Smooth muscle cell (in vitro differentiated cells): ENCODE measurements at regions not wholly inside any gene's neighbourhood (a gene's known extent, or its start where the extent isn't known, plus 50 kb on each side); places are given as distances from the start of the nearest gene placed in this dataset.
"Not testable (repeated sequence)": the region's sequence is repeated elsewhere in the genome, so short reads cannot be mapped to it uniquely, and the experiment has no call there.

Experiments
- DNase-seq: peaks from one replicate; lab custom pipeline; 2025; ENCODE audit not compliant: unreplicated experiment; lab: John Stamatoyannopoulos, UW
- H2AFZ ChIP-seq: fragments of 200-600 bp; sonication (generic); 2 replicates; pipeline ENCODE4 v1.6.0; 2016; ENCODE audit warnings: antibody characterized with exemption, low read depth, mild to moderate bottlenecking
- H3F3A ChIP-seq: fragments of 200-600 bp; sonication (generic); 2 replicates; pipeline ENCODE4 v1.6.0; 2017; ENCODE audit warnings: antibody characterized with exemption, low read depth
- H3K27ac ChIP-seq: fragments of 200-600 bp; sonication (generic); 2 replicates; pipeline ENCODE4 v1.5.1; 2016; ENCODE audit warnings: low read depth, mild to moderate bottlenecking
- H3K27me3 ChIP-seq: fragments of 200-600 bp; sonication (generic); 2 replicates; pipeline ENCODE4 v1.6.1; 2016; ENCODE audit warnings: low read depth, mild to moderate bottlenecking
- H3K36me3 ChIP-seq: fragments of 200-600 bp; sonication (generic); 2 replicates; pipeline ENCODE4 v1.5.1; 2016; ENCODE audit warnings: low read depth
- H3K4me1 ChIP-seq: fragments of 200-600 bp; sonication (generic); 2 replicates; pipeline ENCODE4 v1.5.1; 2016; ENCODE audit warnings: low read depth
- H3K4me2 ChIP-seq: fragments of 200-600 bp; sonication (generic); 2 replicates; pipeline ENCODE4 v1.6.0; 2016; ENCODE audit warnings: mild to moderate bottlenecking
- H3K4me3 ChIP-seq: fragments of 200-600 bp; sonication (generic); 2 replicates; pipeline ENCODE4 v1.5.1; 2016; ENCODE audit warnings: mild to moderate bottlenecking
- H3K79me2 ChIP-seq: fragments of 200-600 bp; sonication (generic); 2 replicates; pipeline ENCODE4 v1.6.0; 2016; ENCODE audit warnings: low read depth, mild to moderate bottlenecking
- H3K9ac ChIP-seq: fragments of 200-600 bp; sonication (generic); 2 replicates; pipeline ENCODE4 v1.6.0; 2016; ENCODE audit warnings: low read depth
- H3K9me3 ChIP-seq: fragments of 200-600 bp; sonication (generic); replicated peaks from 2 replicates; pipeline ENCODE4 v1.5.1; 2016; ENCODE audit warnings: low read depth
- H4K20me1 ChIP-seq: fragments of 200-600 bp; sonication (generic); 2 replicates; pipeline ENCODE4 v1.6.0; 2016; ENCODE audit warnings: low read depth
- CTCF ChIP-seq: fragments of 200-600 bp; sonication (generic); IDR thresholded peaks from 2 replicates; pipeline ENCODE4 v1.5.1; 2017; ENCODE audit warnings: borderline replicate concordance, mild to moderate bottlenecking, antibody characterized with exemption; ENCODE audit not compliant: insufficient read depth, poor library complexity, severe bottlenecking
- WGBS: methylation state at CpG from one replicate; pipeline ENCODE4 v1.1.7; 2016; ENCODE audit warnings: low lambda C conversion rate; 5-methylcytosine and 5-hydroxymethylcytosine counted together

GRCh38 chr3:18189282-18190050, 235.7 kb downstream of the SATB1 start:
- no peak overlapping the region for H2AFZ ChIP-seq
- no peaks in the 10 kb centered on the region for H3K4me1 ChIP-seq
- H3K79me2 ChIP-seq: no peaks in the 10 kb centered on the region
- no peaks in the 10 kb centered on the region for H3K27me3 ChIP-seq
- no peak overlapping the region for H3K4me3 ChIP-seq
- no peaks in the 10 kb centered on the region for H3K9me3 ChIP-seq
- no peaks in the 10 kb centered on the region for H4K20me1 ChIP-seq
- peak overlapping the region; percentile 14 for H3K27ac ChIP-seq
- DNase-seq: no peak
- WGBS: 84% methylated on average over 9 of the region's 9 CpGs
- no peak overlapping the region for H3K9ac ChIP-seq
- peak overlapping the region; percentile 8 for H3K4me2 ChIP-seq
- H3K36me3 ChIP-seq: no peaks in the 10 kb centered on the region
- TF ChIP-seq CTCF: no peak
- no peaks in the 10 kb centered on the region for H3F3A ChIP-seq

- Histone ChIP-seq H3K79me2 (no peaks in the 10 kb centered on the region), H3K9me3 (no peaks in the 10 kb centered on the region), H3K4me1 (no peaks in the 10 kb centered on the region), H3K36me3 (no peaks in the 10 kb centered on the region), H3K27me3 (no peaks in the 10 kb centered on the region), H3F3A (no peaks in the 10 kb centered on the region), H3K4me3 (no peak overlapping the region), H3K27ac (no peak overlapping the region), H2AFZ (no peak overlapping the region), H4K20me1 (no peaks in the 10 kb centered on the region), H3K4me2 (no peak overlapping the region), H3K9ac (no peak overlapping the region)
- no peak for TF ChIP-seq CTCF
- no peak for DNase-seq
- WGBS: 90% methylated on average over 3 of the region's 3 CpGs
Measured at GRCh38 chr3:18188491-18188890, 236.6 kb downstream of the SATB1 start.

- WGBS: 97% methylated on average over 1 of the region's 1 CpG
Measured at GRCh38 chr3:18185624-18186023, 239.5 kb downstream of the SATB1 start.

GRCh38 chr3:18182923-18183322, 242.2 kb downstream of the SATB1 start:
- not testable (repeated sequence) for H3K27ac ChIP-seq, H3F3A ChIP-seq, H3K4me1 ChIP-seq, H4K20me1 ChIP-seq, H3K79me2 ChIP-seq, DNase-seq, H2AFZ ChIP-seq, H3K4me2 ChIP-seq, H3K9me3 ChIP-seq, H3K4me3 ChIP-seq, H3K9ac ChIP-seq, H3K36me3 ChIP-seq, H3K27me3 ChIP-seq
- 100% methylated on average over 1 of the region's 1 CpG for WGBS

More at GRCh38 chr3:18185624-18186023, 239.5 kb downstream of the SATB1 start:
- no peak overlapping the region for H3K4me3 ChIP-seq
- TF ChIP-seq CTCF: no peak
- no peaks in the 10 kb centered on the region for H3K9me3 ChIP-seq
- H3K27me3 ChIP-seq: no peaks in the 10 kb centered on the region
- no peak overlapping the region for H3K4me2 ChIP-seq
- no peaks in the 10 kb centered on the region for H3K4me1 ChIP-seq
- no peaks in the 10 kb centered on the region for H3F3A ChIP-seq
- no peaks in the 10 kb centered on the region for H3K36me3 ChIP-seq
- no peak for DNase-seq
- no peak overlapping the region for H3K27ac ChIP-seq
- no peak overlapping the region for H2AFZ ChIP-seq
- no peak overlapping the region for H3K9ac ChIP-seq
- no peaks in the 10 kb centered on the region for H3K79me2 ChIP-seq
- no peaks in the 10 kb centered on the region for H4K20me1 ChIP-seq
